HepG2 (cell line): ENCODE measurements at regions not wholly inside any gene's neighbourhood (a gene's known extent, or its start where the extent isn't known, plus 50 kb on each side); places are given as distances from the start of the nearest gene placed in this dataset.

Experiments used
- ATAC-seq: fragments of 200-7000 bp; cut with Tn5 transposase; 3 replicates; pipeline ENCODE4 v1.9.1; 2020; ENCODE audit warnings: mild to moderate bottlenecking, moderate library complexity
- BruUV-seq: library from RNA; stranded (reverse); fragments of 400-500 nt; replicated peaks from 2 replicates; lab custom pipeline; 2021; lab: Mats Ljungman, UMichigan
- CTCF ChIA-PET: fragments of 300-600 bp; formaldehyde crosslinking; extraction: SDS; loops from one replicate; lab custom pipeline; 2021; ENCODE audit warnings: low total read pairs, inconsistent platforms, low intra/inter-chr PET ratio; lab: Yijun Ruan, JAX
- POLR2A ChIA-PET: fragments of 350-600 bp; sonication (Branson Sonifier 250); formaldehyde crosslinking; loops from one replicate; lab custom pipeline; 2020; ENCODE audit warnings: antibody characterized with exemption, inconsistent platforms; lab: Yijun Ruan, JAX
- DNase-seq: peaks from one replicate; pipeline ENCODE4 v3.0.0-alpha.2; 2015; ENCODE audit warnings: low spot score
- FAIRE-seq: peaks from 3 replicates; lab custom pipeline; 2011; peaks lifted over from hg19 to GRCh38; lab: Jason Lieb, UNC
- H2AFZ ChIP-seq: one replicate; pipeline ENCODE4 v1.6.1; 2011; ENCODE audit warnings: low read length, inconsistent platforms
- H3K27ac ChIP-seq: fragments of 300-600 bp; 3 replicates; pipeline ENCODE4 v1.8.0; 2011; ENCODE audit warnings: mixed run types, mild to moderate bottlenecking, mixed read lengths, low read length, inconsistent platforms; ENCODE audit not compliant: insufficient read depth; ENCODE audit errors: extremely low read length
- H3K27me3 ChIP-seq, 2 experiments: fragments of 200-600 bp in 1 of 2; 2 replicates in 1 of 2; 3 replicates in 1 of 2; pipeline versions ENCODE4 v1.6.0 to v1.8.0; 2011; ENCODE audit warnings: low read length in 2 of 2, mild to moderate bottlenecking in 2 of 2, moderate library complexity in 2 of 2, inconsistent platforms in 1 of 2; ENCODE audit not compliant: insufficient read depth in 2 of 2, control insufficient read depth in 1 of 2
- H3K36me3 ChIP-seq, 2 experiments: fragments of 200-600 bp in 1 of 2; replicated peaks in 1 of 2; 2 replicates in 1 of 2; 3 replicates in 1 of 2; pipeline versions ENCODE4 v1.5.1 to v1.8.0; 2011; ENCODE audit warnings: low read length in 2 of 2, inconsistent platforms in 1 of 2; ENCODE audit not compliant: insufficient read depth in 2 of 2, control insufficient read depth in 1 of 2
- H3K4me1 ChIP-seq: 2 replicates; pipeline ENCODE4 v1.5.1; 2012; ENCODE audit warnings: low read length, inconsistent platforms; ENCODE audit not compliant: insufficient read depth
- H3K4me2 ChIP-seq: 2 replicates; pipeline ENCODE4 v1.6.0; 2011; ENCODE audit warnings: low read depth, low read length, inconsistent platforms
- H3K4me3 ChIP-seq, 3 experiments: fragments of 200-600 bp in 1 of 3; sonication (generic), shearing (Covaris generic) in 1 of 3; replicated peaks in 1 of 3; 2 replicates each; pipeline ENCODE4 v1.5.1; 2011 to 2016; ENCODE audit warnings: low read length in 3 of 3, inconsistent platforms in 2 of 3, low read depth in 2 of 3, mild to moderate bottlenecking in 2 of 3, control low read depth in 1 of 3, mixed read lengths in 1 of 3; ENCODE audit not compliant: insufficient read depth in 1 of 3
- H3K79me2 ChIP-seq: one replicate; pipeline ENCODE4 v1.6.1; 2011; ENCODE audit warnings: low read length, inconsistent platforms; ENCODE audit not compliant: insufficient read depth
- H3K9ac ChIP-seq: 2 replicates; pipeline ENCODE4 v1.6.0; 2011; ENCODE audit warnings: mild to moderate bottlenecking, low read depth, low read length, inconsistent platforms; ENCODE audit not compliant: insufficient read depth
- H3K9me3 ChIP-seq: 2 replicates; pipeline ENCODE4 v1.5.1; 2012; ENCODE audit warnings: mild to moderate bottlenecking, low read length
- H4K20me1 ChIP-seq: 2 replicates; pipeline ENCODE4 v1.6.0; 2011; ENCODE audit warnings: inconsistent platforms, mild to moderate bottlenecking, low read length, moderate library complexity; ENCODE audit not compliant: insufficient read depth
- CSRNP1 ChIP-seq: sonication (generic); formaldehyde crosslinking; IDR thresholded peaks from 2 replicates; pipeline ENCODE4 v1.8.1; 2023; ENCODE audit warnings: mild to moderate bottlenecking, missing genetic modification reagents
- ESRRA ChIP-seq: sonication (generic); formaldehyde crosslinking; IDR thresholded peaks from 2 replicates; pipeline ENCODE4 v1.5.1; 2020; ENCODE audit warnings: mild to moderate bottlenecking, low read depth, missing genetic modification reagents
- FOXP1 ChIP-seq, 2 experiments: fragments of 450-650 bp in 1 of 2; IDR thresholded peaks; 2 replicates each; pipeline ENCODE4 v1.6.1; 2017 to 2018; ENCODE audit warnings: antibody characterized with exemption in 1 of 2
- HOXA7 ChIP-seq: sonication (generic); formaldehyde crosslinking; IDR thresholded peaks from 2 replicates; pipeline ENCODE4 v1.8.1; 2022; ENCODE audit warnings: mild to moderate bottlenecking, missing genetic modification reagents, moderate library complexity
- NR1H2 ChIP-seq: sonication (generic); formaldehyde crosslinking; IDR thresholded peaks from 2 replicates; pipeline ENCODE4 v1.8.1; 2022; ENCODE audit warnings: low read depth, missing genetic modification reagents, borderline replicate concordance
- SKIL ChIP-seq: sonication (generic); formaldehyde crosslinking; IDR thresholded peaks from 2 replicates; pipeline ENCODE4 v1.8.0; 2022; ENCODE audit warnings: missing genetic modification reagents, mild to moderate bottlenecking, moderate library complexity, borderline replicate concordance
- SMARCE1 ChIP-seq: fragments of 450-650 bp; IDR thresholded peaks from 2 replicates; pipeline ENCODE4 v1.6.1; 2017; ENCODE audit warnings: borderline replicate concordance
- TAF15 ChIP-seq: fragments of 200-400 bp; formaldehyde crosslinking; IDR thresholded peaks from one replicate; pipeline ENCODE4 v1.6.1; 2018; ENCODE audit warnings: mild to moderate bottlenecking, low read depth, low read length; ENCODE audit not compliant: poor library complexity, severe bottlenecking
- TCF12 ChIP-seq, 2 experiments: fragments of 450-650 bp in 1 of 2; sonication (generic) in 1 of 2; formaldehyde crosslinking in 1 of 2; IDR thresholded peaks; 2 replicates each; pipeline versions ENCODE4 v1.6.1 to v1.8.0; 2017 to 2022; ENCODE audit warnings: antibody characterized with exemption in 1 of 2, mild to moderate bottlenecking in 1 of 2, missing genetic modification reagents in 1 of 2, moderate library complexity in 1 of 2
- ZNF264 ChIP-seq: sonication (generic); formaldehyde crosslinking; IDR thresholded peaks from 2 replicates; pipeline ENCODE4 v1.4.0; 2020; ENCODE audit warnings: missing genetic modification reagents
- ZNF432 ChIP-seq: sonication (generic); formaldehyde crosslinking; IDR thresholded peaks from 2 replicates; pipeline ENCODE4 v1.5.0; 2020; ENCODE audit warnings: missing genetic modification reagents, mild to moderate bottlenecking, borderline replicate concordance
- ZNF503 ChIP-seq: sonication (generic); formaldehyde crosslinking; IDR thresholded peaks from 2 replicates; pipeline ENCODE4 v1.4.0; 2020; ENCODE audit warnings: missing genetic modification reagents
- WGBS: methylation state at CpG from one replicate; pipeline ENCODE4 v1.1.6; 2017; ENCODE audit warnings: low lambda C conversion rate; 5-methylcytosine and 5-hydroxymethylcytosine counted together
- in situ Hi-C: cut with HindIII; loops from 2 replicates; pipeline ENCODE4 v1.10.0; 2017; ENCODE audit warnings: low pct_unique_long_range_greater_than_20kb; ENCODE audit not compliant: extremely low pct_ligation_motif_present
- intact Hi-C: fragments of 100-400 bp; cut with micrococcal nuclease; formaldehyde crosslinking; loops from one replicate; pipeline ENCODE4 v1.10.0; 2022; ENCODE audit not compliant: unreplicated experiment

- TF ChIP-seq TAF15 = no peak
- no peak for TF ChIP-seq TCF12 (IDR thresholded peaks at IDR 0.05)
- no peak for TF ChIP-seq TCF12 (CRISPR knock-in tag; IDR thresholded peaks at IDR 0.05)
- TF ChIP-seq SMARCE1 = no peak
- no peak for TF ChIP-seq CSRNP1 (CRISPR knock-in tag)
- no peak for TF ChIP-seq HOXA7 (CRISPR knock-in tag)
Observed at GRCh38 chrX:94288325-94288724, 614.3 kb downstream of the FAM133A start (continued).

- Histone ChIP-seq H2AFZ (no peak overlapping the region), H3K36me3 (no peaks in the 10 kb centered on the region), H3K9ac (no peak overlapping the region), H3K4me3 (no peak overlapping the region), H3K9me3 (no peaks in the 10 kb centered on the region), H3K27me3 (no peaks in the 10 kb centered on the region), H3K27ac (no peak overlapping the region), H4K20me1 (no peaks in the 10 kb centered on the region), H3K4me1 (no peaks in the 10 kb centered on the region), H3K79me2 (no peaks in the 10 kb centered on the region), H3K4me2 (no peak overlapping the region)
- ATAC-seq (no peak), DNase-seq (no peak), FAIRE-seq (no peak)
- intact Hi-C loops (loop anchor here (2.0 kb wide), 1 partner anchor 414 kb away; no protein-coding TSS in a partner anchor), in situ Hi-C loops (no loop called here)
- no TSS peak for BruUV-seq
- ChIA-PET POLR2A (no interaction called here), CTCF (no interaction called here)
- WGBS = 0% methylated on average over 1 of the region's 1 CpG
- no peak for TF ChIP-seq ZNF264 (CRISPR knock-in tag)
- no peak for TF ChIP-seq ZNF503 (CRISPR knock-in tag)
- TF ChIP-seq ZNF432 (CRISPR knock-in tag) = no peak
- TF ChIP-seq FOXP1 (IDR thresholded peaks at IDR 0.05) = no peak
- no peak for TF ChIP-seq FOXP1 (CRISPR knock-in tag; IDR thresholded peaks at IDR 0.05)
- TF ChIP-seq SKIL (CRISPR knock-in tag) = no peak
- TF ChIP-seq ESRRA = no peak
- TF ChIP-seq NR1H2 (CRISPR knock-in tag) = no peak
Observed at GRCh38 chrX:94288972-94289371, 615.0 kb downstream of the FAM133A start.
